ENCODE measurements at regions not wholly inside any gene's neighbourhood (a gene's known extent, or its start where the extent isn't known, plus 50 kb on each side); places are given as distances from the start of the nearest gene placed in this dataset.
"Not testable (repeated sequence)": the region's sequence is repeated elsewhere in the genome, so short reads cannot be mapped to it uniquely, and the experiment has no call there.

- Histone ChIP-seq H3K9me3 (ENCODE audit: control insufficient read depth in 5 of 5, low read length in 5 of 5) (no peaks in the 10 kb centered on the region), H3K4me1 (ENCODE audit: control insufficient read depth in 5 of 5, insufficient read depth in 5 of 5, low read length in 5 of 5) (no peaks in the 10 kb centered on the region), H3K9ac (ENCODE audit: low read length in 5 of 5) (no peak overlapping the region), H3K27ac (ENCODE audit: low read depth, low read length) (no peak overlapping the region), H3K4me3 (ENCODE audit: low read depth in 1 of 5, low read length in 5 of 5) (no peak overlapping the region), H3K27me3 (ENCODE audit: control insufficient read depth in 5 of 5, insufficient read depth in 4 of 5, low read length in 5 of 5) (no peaks in the 10 kb centered on the region), H3K36me3 (ENCODE audit: control insufficient read depth in 5 of 5, insufficient read depth in 5 of 5, low read length in 5 of 5) (no peaks in the 10 kb centered on the region)
Observed at GRCh38 chr9:22170556-22170955, 161.5 kb upstream of the CDKN2B start.

GRCh38 chr9:22170990-22171670, 162.0 kb upstream of the CDKN2B start:
- no peak overlapping the region for H3K9ac ChIP-seq (ENCODE audit: low read length in 5 of 5)
- no peak overlapping the region for H3K27ac ChIP-seq (ENCODE audit: low read depth, low read length)
- no peak overlapping the region for H3K4me3 ChIP-seq (ENCODE audit: low read depth in 1 of 5, low read length in 5 of 5)
- H3K27me3 ChIP-seq (ENCODE audit: control insufficient read depth in 5 of 5, insufficient read depth in 4 of 5, low read length in 5 of 5) = no peaks in the 10 kb centered on the region
- no peaks in the 10 kb centered on the region for H3K4me1 ChIP-seq (ENCODE audit: control insufficient read depth in 5 of 5, insufficient read depth in 5 of 5, low read length in 5 of 5)
- no peaks in the 10 kb centered on the region for H3K36me3 ChIP-seq (ENCODE audit: control insufficient read depth in 5 of 5, insufficient read depth in 5 of 5, low read length in 5 of 5)
- H3K9me3 ChIP-seq (ENCODE audit: control insufficient read depth in 5 of 5, low read length in 5 of 5) = no peaks in the 10 kb centered on the region

- Histone ChIP-seq H3K4me1 (ENCODE audit: control insufficient read depth in 5 of 5, insufficient read depth in 5 of 5, low read length in 5 of 5) (no peaks in the 10 kb centered on the region), H3K36me3 (ENCODE audit: control insufficient read depth in 5 of 5, insufficient read depth in 5 of 5, low read length in 5 of 5) (no peaks in the 10 kb centered on the region), H3K27ac (ENCODE audit: low read depth, low read length) (no peak overlapping the region), H3K4me3 (ENCODE audit: low read depth in 1 of 5, low read length in 5 of 5) (no peak overlapping the region), H3K9me3 (ENCODE audit: control insufficient read depth in 5 of 5, low read length in 5 of 5) (no peaks in the 10 kb centered on the region), H3K27me3 (ENCODE audit: control insufficient read depth in 5 of 5, insufficient read depth in 4 of 5, low read length in 5 of 5) (no peaks in the 10 kb centered on the region), H3K9ac (ENCODE audit: low read length in 5 of 5) (no peak overlapping the region)
Observed at GRCh38 chr9:22171691-22172090, 162.6 kb upstream of the CDKN2B start.

- H3K9ac ChIP-seq (ENCODE audit: low read length in 5 of 5) = no peak overlapping the region
- no peaks in the 10 kb centered on the region for H3K27me3 ChIP-seq (ENCODE audit: control insufficient read depth in 5 of 5, insufficient read depth in 4 of 5, low read length in 5 of 5)
- H3K4me3 ChIP-seq (ENCODE audit: low read depth in 1 of 5, low read length in 5 of 5) = no peak overlapping the region
- no peaks in the 10 kb centered on the region for H3K4me1 ChIP-seq (ENCODE audit: control insufficient read depth in 5 of 5, insufficient read depth in 5 of 5, low read length in 5 of 5)
- no peaks in the 10 kb centered on the region for H3K9me3 ChIP-seq (ENCODE audit: control insufficient read depth in 5 of 5, low read length in 5 of 5)
- H3K27ac ChIP-seq (ENCODE audit: low read depth, low read length) = no peak overlapping the region
- H3K36me3 ChIP-seq (ENCODE audit: control insufficient read depth in 5 of 5, insufficient read depth in 5 of 5, low read length in 5 of 5) = no peaks in the 10 kb centered on the region
Observed at GRCh38 chr9:22173908-22174307, 164.8 kb upstream of the CDKN2B start.

- H3K36me3 ChIP-seq (ENCODE audit: control insufficient read depth in 5 of 5, insufficient read depth in 5 of 5, low read length in 5 of 5) = no peaks in the 10 kb centered on the region
- H3K9me3 ChIP-seq (ENCODE audit: control insufficient read depth in 5 of 5, low read length in 5 of 5) = no peaks in the 10 kb centered on the region
- no peak overlapping the region for H3K27ac ChIP-seq (ENCODE audit: low read depth, low read length)
- H3K27me3 ChIP-seq (ENCODE audit: control insufficient read depth in 5 of 5, insufficient read depth in 4 of 5, low read length in 5 of 5) = no peaks in the 10 kb centered on the region
- H3K4me3 ChIP-seq (ENCODE audit: low read depth in 1 of 5, low read length in 5 of 5) = no peak overlapping the region
- H3K4me1 ChIP-seq (ENCODE audit: control insufficient read depth in 5 of 5, insufficient read depth in 5 of 5, low read length in 5 of 5) = no peaks in the 10 kb centered on the region
- no peak overlapping the region for H3K9ac ChIP-seq (ENCODE audit: low read length in 5 of 5)
Observed at GRCh38 chr9:22175972-22176545, 167.0 kb upstream of the CDKN2B start.

GRCh38 chr9:22181021-22181420, 171.9 kb upstream of the CDKN2B start:
- not testable (repeated sequence) for H3K4me1 ChIP-seq (ENCODE audit: control insufficient read depth in 5 of 5, insufficient read depth in 5 of 5, low read length in 5 of 5); H3K9ac ChIP-seq (ENCODE audit: low read length in 5 of 5); H3K27me3 ChIP-seq (ENCODE audit: control insufficient read depth in 5 of 5, insufficient read depth in 4 of 5, low read length in 5 of 5); H3K4me3 ChIP-seq (ENCODE audit: low read depth in 1 of 5, low read length in 5 of 5); H3K9me3 ChIP-seq (ENCODE audit: control insufficient read depth in 5 of 5, low read length in 5 of 5); H3K27ac ChIP-seq (ENCODE audit: low read depth, low read length); H3K36me3 ChIP-seq (ENCODE audit: control insufficient read depth in 5 of 5, insufficient read depth in 5 of 5, low read length in 5 of 5)

GRCh38 chr9:22189471-22189870, 180.4 kb upstream of the CDKN2B start:
- H3K4me3 ChIP-seq (ENCODE audit: low read depth in 1 of 5, low read length in 5 of 5) = no peak overlapping the region
- H3K4me1 ChIP-seq (ENCODE audit: control insufficient read depth in 5 of 5, insufficient read depth in 5 of 5, low read length in 5 of 5) = no peaks in the 10 kb centered on the region
- no peak overlapping the region for H3K9ac ChIP-seq (ENCODE audit: low read length in 5 of 5)
- peaks cover 0 to 3% (median 0%) of the 10 kb centered on the region in 5 donors for H3K9me3 ChIP-seq (ENCODE audit: control insufficient read depth in 5 of 5, low read length in 5 of 5)
- H3K36me3 ChIP-seq (ENCODE audit: control insufficient read depth in 5 of 5, insufficient read depth in 5 of 5, low read length in 5 of 5) = no peaks in the 10 kb centered on the region
- H3K27ac ChIP-seq (ENCODE audit: low read depth, low read length) = no peak overlapping the region
- H3K27me3 ChIP-seq (ENCODE audit: control insufficient read depth in 5 of 5, insufficient read depth in 4 of 5, low read length in 5 of 5) = no peaks in the 10 kb centered on the region

GRCh38 chr9:22197000-22197399, 187.9 kb upstream of the CDKN2B start:
- H3K9me3 ChIP-seq (ENCODE audit: control insufficient read depth in 5 of 5, low read length in 5 of 5); H3K4me3 ChIP-seq (ENCODE audit: low read depth in 1 of 5, low read length in 5 of 5): not testable (repeated sequence)

GRCh38 chr9:22198681-22199080, 189.6 kb upstream of the CDKN2B start:
- Histone ChIP-seq H3K4me3 (ENCODE audit: low read depth in 1 of 5, low read length in 5 of 5) (no peak overlapping the region), H3K9ac (ENCODE audit: low read length in 5 of 5) (no peak overlapping the region), H3K9me3 (ENCODE audit: control insufficient read depth in 5 of 5, low read length in 5 of 5) (no peaks in the 10 kb centered on the region), H3K27me3 (ENCODE audit: control insufficient read depth in 5 of 5, insufficient read depth in 4 of 5, low read length in 5 of 5) (peaks cover 0 to 5% (median 0%) of the 10 kb centered on the region in 5 donors), H3K27ac (ENCODE audit: low read depth, low read length) (no peak overlapping the region), H3K4me1 (ENCODE audit: control insufficient read depth in 5 of 5, insufficient read depth in 5 of 5, low read length in 5 of 5) (peaks cover 0 to 4% (median 4%) of the 10 kb centered on the region in 5 donors), H3K36me3 (ENCODE audit: control insufficient read depth in 5 of 5, insufficient read depth in 5 of 5, low read length in 5 of 5) (no peaks in the 10 kb centered on the region)

More at GRCh38 chr9:22197000-22197399, 187.9 kb upstream of the CDKN2B start:
- H3K9ac ChIP-seq (ENCODE audit: low read length in 5 of 5); H3K36me3 ChIP-seq (ENCODE audit: control insufficient read depth in 5 of 5, insufficient read depth in 5 of 5, low read length in 5 of 5); H3K27me3 ChIP-seq (ENCODE audit: control insufficient read depth in 5 of 5, insufficient read depth in 4 of 5, low read length in 5 of 5); H3K4me1 ChIP-seq (ENCODE audit: control insufficient read depth in 5 of 5, insufficient read depth in 5 of 5, low read length in 5 of 5); H3K27ac ChIP-seq (ENCODE audit: low read depth, low read length): not testable (repeated sequence)

GRCh38 chr9:22201256-22201655, 192.2 kb upstream of the CDKN2B start:
- peaks cover 0 to 6% (median 6%) of the 10 kb centered on the region in 5 donors for H3K4me1 ChIP-seq (ENCODE audit: control insufficient read depth in 5 of 5, insufficient read depth in 5 of 5, low read length in 5 of 5)
- no peak overlapping the region for H3K4me3 ChIP-seq (ENCODE audit: low read depth in 1 of 5, low read length in 5 of 5)
- no peak overlapping the region for H3K27ac ChIP-seq (ENCODE audit: low read depth, low read length)
- H3K9ac ChIP-seq (ENCODE audit: low read length in 5 of 5) = no peak overlapping the region
- H3K27me3 ChIP-seq (ENCODE audit: control insufficient read depth in 5 of 5, insufficient read depth in 4 of 5, low read length in 5 of 5) = peaks cover 0 to 5% (median 0%) of the 10 kb centered on the region in 5 donors
- no peaks in the 10 kb centered on the region for H3K9me3 ChIP-seq (ENCODE audit: control insufficient read depth in 5 of 5, low read length in 5 of 5)
- H3K36me3 ChIP-seq (ENCODE audit: control insufficient read depth in 5 of 5, insufficient read depth in 5 of 5, low read length in 5 of 5) = no peaks in the 10 kb centered on the region
